ENCODE measurements at regions not wholly inside any gene's neighbourhood (a gene's known extent, or its start where the extent isn't known, plus 50 kb on each side); places are given as distances from the start of the nearest gene placed in this dataset.
"Not testable (repeated sequence)": the region's sequence is repeated elsewhere in the genome, so short reads cannot be mapped to it uniquely, and the experiment has no call there.

DNA sequence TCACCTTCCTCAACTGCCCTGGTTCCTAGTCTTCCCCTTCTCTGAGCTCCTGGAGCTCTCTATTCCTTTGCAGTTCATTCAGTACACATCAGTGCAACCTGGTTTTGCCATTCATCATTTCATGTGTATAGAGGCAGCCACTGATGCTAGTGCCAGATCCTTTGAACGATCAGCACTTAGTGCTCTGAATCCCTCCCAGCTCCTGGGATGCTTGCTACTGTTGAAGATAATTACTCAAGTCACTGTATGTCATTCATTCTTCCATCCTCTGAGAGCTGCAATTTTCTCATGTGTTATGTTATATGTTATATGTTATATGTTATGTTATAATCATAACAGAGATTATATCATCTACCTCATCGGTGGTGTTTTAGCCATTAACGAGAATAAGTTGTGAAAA, 98.5 kb upstream of the UXS1 start:
- no peak for DNase-seq (ENCODE audit: low read depth)

DNA sequence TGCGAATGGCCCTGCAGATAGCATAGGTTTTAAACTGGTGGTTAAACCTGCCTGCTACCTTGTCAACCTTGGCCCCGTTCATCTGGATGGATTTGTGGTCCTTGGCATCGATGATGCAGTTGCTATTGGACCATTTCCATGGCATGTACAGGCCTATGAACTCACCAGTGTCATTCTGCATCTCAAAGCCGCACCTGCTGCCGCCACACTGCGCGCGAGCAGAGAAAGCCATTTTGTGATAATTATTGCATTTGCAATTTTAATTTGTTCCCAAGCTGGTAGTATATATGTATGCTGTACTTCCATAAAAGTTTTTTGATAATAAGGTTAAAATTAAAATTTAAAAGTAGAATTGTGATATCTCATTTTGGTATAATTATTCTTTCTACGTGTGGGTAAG, 94.8 kb upstream of the UXS1 start:
- DNase-seq (ENCODE audit: low read depth), result no peak

DNA sequence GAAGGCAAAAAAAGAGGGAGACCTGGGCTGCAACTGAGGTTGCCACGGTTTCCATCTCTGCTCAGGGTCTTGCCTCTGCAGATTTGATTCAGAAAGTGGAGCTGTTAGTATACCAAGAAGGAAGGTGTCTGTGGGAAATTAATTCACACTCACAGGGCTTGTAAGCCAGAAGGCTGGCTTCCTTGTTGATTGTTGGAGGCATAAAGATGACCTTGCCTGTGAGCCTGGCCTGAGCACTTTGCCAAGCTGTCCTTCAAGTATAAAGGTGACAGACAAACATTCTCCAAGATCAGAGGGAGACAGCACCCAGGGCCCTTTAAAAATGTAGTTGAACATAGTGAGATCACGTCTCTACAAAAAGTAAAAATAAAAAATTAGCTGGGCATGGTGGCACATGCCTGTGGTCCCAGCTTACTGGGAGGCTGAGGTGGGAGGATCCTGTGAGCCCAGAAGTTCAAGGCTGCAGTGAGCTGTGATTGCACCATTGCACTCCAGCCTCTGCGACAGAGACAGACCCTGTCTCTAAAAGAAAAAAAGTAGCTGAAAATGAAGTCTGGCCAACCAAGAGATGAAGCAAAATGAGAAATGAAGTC, 91.2 kb upstream of the UXS1 start:
- DNase-seq (ENCODE audit: low read depth), result no peak

DNA sequence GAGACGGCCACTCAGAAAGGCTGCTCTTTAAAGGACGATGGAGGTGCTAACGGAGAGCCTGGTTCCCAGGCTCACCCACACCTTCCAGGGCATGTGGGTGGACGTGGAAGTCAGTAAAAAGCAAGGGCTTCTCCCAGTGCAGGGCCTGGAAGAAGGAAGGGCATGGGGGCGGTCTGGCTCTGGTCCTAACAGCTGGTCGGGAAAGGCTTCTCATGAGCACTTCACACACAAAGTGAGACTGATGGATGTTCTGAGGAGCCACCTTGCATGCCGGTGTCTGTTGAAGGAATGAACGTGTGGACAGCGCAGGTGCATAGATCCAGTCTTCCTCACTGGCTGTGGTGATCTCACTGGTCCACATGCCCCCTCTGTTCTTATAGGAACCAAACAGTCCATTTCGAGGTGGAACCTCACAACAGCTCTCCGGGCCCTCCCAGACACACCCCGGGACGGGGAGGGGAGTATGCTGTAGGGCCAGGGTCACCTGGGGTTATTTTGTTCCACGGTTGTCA, 90.6 kb upstream of the UXS1 start:
- no peak for DNase-seq (ENCODE audit: low read depth)

DNA sequence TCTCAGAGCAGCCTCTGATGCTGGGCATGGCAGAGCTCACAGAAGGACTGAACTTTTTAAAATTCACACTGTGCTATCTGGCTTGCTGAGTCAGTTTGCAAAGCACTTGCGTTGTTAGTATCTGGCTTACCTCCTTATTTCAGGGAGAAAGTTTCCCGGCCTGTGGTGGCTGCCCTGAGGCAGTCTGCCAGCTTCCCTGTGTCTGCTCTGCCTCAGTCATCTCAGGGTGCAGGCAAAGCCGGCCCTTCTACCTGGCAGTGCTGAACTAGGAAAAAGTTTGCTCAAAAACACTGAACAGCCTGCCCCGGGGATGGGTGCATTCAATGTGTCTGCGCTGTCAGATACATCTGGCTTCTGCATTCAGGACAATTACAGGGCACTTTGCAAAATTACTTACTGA, 90.2 kb upstream of the UXS1 start:
- no peak for DNase-seq (ENCODE audit: low read depth)

DNA sequence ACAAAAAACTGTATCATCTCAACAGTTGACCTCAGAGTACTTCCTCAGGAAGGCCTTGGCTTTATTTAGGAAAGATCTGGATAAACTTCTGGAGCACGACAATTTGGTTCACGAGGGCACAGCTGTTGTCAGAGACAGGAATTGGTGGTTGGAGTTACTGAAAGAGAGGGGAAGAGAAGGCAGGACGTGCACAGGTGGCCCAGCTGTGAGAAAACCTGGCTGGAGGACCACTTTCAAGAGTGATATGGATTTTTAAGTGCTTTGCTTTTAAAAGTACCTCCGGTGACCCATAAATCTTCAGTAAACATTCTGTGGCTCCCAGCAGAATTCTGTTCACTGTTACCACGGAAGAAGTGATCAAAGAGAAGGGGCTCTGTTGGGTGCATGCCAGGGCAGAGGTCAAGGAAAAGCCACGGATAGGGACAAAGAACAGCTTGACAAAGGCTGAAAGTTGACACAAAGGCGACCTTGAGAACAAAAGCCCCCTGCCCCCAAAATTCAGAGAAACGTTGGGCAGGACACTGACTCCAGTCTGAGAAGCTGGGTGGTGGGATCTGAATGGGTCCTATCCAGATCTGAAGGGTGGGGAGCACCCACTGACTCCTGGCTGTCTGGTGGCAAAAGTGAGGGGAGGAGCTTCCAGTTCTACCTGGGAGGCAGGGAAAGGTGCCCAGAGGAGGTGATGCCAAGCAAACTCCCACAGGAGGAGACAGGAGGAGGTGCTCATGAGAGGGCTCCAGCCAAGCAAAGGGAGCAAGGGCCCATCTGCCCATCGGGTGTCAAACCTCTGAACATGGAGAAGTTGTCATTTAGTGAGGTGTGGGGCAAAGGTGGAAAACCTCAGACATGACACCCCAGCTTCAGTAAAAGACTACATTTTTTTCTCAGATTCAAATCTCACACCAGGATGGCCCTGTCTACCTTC, 89.4 kb upstream of the UXS1 start:
- not testable (repeated sequence) for DNase-seq (ENCODE audit: low read depth)

DNA sequence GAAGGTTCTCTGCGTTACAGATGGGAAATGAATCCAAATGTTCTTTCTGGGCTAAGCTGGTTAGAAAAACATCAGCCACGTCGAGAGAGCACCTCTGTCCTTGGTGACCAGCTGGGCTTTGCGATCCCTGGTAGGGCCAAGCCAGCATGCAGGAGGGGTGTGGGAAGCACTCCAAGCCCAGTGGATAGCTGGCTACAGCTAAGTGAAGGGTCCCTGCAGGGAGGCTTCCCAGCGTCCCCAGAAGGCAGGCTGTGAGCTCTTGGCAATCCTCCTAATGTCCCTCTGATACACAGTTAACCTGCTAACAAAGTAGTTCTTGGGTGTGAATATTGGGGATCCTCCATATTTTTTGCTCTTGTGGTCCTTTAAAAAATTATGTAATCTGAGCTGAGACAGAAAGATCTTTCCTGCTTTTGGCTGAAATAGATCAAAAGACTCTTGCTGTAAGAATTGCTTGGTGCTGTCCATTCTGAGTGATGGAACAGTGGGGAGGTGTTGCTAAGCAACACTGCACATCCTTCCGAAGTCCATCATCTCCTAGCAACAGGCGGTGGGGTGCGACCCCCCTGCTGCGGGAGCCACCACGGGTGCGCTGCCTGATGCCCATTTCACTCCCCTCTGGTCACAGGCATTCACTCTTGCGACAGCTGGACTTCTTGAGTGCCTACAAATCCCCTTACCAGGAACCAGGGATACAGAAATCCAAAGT, 88.5 kb upstream of the UXS1 start:
- no peak for DNase-seq (ENCODE audit: low read depth)

DNA sequence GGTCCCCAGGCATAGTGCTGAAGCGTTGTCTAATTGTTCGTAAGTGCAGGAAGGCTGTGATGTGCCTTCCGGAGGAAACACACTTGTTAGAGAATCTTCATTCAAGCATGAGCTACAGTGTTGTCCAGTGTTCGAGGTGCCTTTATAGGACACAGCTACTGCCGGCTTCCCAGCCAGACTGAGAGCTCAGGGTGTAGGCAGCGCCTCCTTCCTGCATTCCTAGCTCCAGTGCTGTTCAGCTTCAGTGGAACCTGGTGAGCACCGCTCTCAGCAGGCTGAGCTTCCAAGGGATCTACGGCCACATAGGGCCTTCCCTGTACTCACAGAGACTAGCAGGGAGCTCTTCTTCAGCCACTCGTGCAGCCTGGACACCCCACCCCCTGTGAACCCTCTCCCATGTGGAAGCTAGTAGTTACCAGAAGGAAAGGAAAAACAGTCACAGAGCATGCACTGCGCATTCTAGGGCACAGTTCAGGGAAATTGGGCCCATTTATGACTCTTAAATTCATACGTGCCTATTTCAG, 87.9 kb upstream of the UXS1 start:
- not testable (repeated sequence) for DNase-seq (ENCODE audit: low read depth)

DNA sequence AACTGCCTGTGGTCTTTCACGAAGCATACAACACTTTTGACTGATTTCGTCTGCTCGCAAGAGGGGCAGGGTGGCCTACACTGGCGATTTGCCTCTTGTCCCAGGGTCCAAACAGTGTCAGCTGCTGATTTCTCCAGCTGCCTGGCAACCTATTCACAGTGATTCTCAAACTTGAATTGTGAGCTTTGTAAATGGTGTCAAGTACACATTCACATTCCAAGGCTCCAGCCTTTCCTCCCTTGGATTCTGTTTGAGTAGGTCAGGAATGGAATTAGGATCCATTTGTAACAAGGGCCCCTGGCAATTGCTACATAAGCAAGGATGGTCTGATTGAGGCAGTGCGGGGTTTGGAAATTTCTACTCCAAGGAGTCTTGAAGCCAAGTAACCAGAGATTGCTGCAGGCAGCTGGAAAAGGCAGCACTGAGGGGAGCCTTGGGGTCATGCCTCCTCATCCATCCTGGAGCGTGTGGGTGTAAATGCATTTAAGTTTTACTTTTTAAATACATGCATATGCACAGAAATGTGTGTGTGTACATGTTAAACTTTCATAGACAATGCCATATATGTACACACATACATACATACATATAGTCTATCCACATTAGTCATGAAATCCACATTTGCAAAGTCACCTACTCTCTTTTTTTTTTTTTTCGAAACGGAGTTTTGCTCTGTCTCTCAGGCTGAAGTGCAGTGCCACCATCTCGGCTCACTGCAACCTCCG, 86.8 kb upstream of the UXS1 start:
- DNase-seq (ENCODE audit: low read depth), result no peak

DNA sequence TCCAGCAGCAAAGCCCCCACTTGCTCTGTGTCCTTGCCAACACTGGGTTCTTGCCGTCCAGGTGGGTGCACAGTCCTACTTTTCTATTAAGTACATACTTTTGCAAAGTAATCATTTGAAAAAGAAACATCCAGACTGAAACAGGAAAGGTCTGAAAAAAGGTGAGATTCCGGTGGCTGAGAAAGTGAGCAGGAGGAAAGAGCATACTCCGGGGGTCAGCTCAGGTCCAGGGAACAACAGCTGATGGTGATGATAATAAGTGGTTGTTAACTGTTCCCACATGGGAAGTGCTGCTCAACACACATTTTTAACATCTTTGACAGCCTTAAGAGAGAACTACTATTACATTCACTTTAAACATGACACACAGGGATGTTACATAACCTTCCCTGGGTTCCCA, 86.1 kb upstream of the UXS1 start:
- DNase-seq (ENCODE audit: low read depth), result no peak

DNA sequence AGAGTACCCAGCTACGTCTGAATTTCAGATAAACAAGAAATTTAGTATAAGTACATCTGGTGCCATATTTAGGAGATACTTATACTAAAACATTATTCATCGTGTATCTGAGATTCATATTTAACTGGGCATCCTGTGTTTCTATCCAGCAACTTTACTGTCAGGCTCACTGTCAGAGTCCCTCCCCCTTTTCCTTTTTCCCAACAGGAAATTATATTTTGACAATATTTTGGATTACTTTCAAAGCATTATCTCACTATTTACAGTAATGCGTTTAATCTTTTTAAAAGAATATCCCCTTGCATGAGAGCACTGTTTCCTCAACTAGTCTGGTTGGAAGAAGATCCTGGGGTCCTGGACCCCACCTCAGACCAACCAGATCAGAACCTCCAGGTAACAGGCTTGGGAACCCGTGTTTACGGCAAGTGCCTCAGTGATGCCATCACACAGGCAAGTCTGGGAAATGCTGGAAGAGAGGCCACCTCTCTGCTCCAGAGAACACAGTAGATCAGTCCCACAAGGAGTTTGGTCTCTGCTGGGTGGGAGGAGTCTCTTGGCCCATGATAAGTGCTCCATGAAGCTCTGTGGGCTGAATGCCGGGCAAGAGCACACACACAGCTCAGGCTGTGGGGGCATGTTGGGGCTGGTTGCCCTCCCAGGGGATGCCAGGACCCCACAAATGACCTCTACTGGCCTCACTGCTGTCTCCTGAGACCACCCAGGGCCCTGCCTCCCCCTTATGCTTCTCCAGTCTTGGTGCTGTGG, 84.2 kb upstream of the UXS1 start:
- DNase-seq (ENCODE audit: low read depth), result no peak

DNA sequence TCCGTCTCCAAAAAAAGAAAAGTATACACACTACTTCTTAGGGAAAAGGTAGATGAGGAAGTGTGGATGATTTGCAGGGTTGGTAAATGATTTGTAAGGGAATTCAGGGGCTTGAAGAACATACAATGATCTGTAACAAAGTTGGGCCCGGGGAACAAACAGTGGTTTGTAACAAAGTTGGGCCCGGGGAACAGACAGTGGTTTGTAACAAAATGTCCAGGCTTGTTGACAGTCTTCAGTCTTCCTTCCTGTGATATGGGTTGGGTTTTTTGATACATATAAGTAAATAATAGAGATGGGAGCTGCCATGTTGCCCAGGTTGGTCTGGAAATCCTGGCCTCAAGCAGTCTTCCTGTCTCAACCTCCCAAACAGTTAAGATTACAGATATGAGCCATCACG, 83.3 kb upstream of the UXS1 start:
- DNase-seq (ENCODE audit: low read depth), result no peak

DNA sequence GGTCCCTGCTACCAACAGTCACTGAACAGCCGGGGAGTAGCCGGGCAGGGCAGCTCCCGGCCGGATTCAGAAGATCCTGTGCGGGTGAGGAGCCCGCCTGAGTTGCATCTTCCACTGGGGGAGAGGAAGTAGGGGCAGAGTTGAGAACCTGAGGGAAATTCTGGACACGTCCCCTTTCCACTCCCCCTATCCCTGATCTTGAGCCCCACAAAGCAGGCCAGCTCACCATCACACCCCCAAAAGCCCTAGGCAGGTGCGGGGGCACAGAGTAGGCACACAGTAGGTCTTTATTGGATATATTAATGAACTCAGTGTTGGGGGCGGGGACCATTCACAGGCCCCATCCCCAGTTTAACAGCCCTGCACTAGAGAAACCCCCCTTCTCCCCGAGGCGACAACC, 81.9 kb upstream of the UXS1 start:
- DNase-seq (ENCODE audit: low read depth), result no peak

DNA sequence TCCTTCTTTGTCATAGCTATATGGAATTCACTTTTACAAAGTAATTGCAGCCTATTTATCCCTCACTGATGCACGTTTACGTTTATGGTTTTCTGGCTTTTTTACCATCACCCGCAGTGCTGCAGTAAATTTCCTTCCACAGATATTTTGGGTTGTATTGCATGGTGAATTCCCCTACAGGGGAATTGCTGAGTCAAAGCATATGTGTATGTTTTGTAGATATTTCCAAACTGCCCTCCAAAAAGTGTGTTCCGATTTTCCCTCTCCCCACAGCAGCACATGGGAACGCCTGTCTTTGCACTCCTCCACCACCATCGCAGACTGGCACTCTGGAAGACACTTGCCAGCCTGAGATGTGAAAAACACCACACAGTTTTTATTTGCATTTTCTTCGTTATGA, 80.6 kb upstream of the UXS1 start:
- no peak for DNase-seq (ENCODE audit: low read depth)

DNA sequence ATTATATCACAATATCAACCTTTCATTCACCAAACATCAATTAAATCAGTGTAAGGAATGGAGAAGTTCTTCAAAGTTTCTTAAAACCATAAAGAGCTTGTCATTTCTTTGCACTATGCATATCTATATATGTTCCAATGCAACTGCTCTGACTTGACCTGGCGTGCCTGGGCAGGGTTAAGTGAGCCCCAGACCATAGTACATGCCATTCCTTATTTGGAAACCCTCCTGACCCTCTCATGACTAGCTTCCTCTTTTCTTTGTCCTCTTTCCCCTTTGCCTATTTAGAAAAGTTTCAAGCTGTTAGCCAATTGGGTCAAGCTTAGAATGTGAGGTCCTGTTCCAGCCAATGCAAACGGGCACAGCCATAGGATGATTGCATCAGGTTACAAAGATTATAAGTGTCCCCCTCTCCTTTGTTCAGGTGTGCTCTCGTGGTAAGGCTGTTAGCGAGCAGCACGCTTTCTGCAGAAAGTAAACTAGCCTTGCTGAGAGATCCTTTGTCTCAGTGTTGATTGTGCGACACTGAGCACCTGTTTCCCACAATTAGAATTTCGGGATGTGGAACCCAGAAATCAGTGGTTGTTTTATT, 78.2 kb upstream of the UXS1 start:
- no peak for DNase-seq (ENCODE audit: low read depth)

DNA sequence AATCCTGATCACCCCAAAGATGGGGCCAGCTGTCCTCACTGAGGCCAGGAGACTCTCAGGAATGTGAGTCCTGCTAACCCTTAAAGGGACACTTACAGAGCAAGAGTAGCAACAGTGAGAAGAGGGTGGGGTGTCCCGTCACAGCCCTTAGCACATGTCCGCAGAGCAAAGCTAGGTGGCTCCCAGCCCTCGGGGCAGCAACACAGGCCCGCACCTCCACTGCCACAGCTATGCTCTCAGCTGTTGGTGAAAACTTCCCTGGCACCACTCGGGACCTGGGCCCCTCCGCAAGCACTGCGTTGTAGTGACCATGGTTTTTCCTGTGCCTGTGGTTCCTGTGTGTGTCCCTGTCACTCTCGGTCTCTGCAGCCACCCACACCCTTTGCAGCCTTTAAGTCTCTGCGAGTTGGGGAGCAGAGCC, 76.4 kb upstream of the UXS1 start:
- no peak for DNase-seq (ENCODE audit: low read depth)

DNA sequence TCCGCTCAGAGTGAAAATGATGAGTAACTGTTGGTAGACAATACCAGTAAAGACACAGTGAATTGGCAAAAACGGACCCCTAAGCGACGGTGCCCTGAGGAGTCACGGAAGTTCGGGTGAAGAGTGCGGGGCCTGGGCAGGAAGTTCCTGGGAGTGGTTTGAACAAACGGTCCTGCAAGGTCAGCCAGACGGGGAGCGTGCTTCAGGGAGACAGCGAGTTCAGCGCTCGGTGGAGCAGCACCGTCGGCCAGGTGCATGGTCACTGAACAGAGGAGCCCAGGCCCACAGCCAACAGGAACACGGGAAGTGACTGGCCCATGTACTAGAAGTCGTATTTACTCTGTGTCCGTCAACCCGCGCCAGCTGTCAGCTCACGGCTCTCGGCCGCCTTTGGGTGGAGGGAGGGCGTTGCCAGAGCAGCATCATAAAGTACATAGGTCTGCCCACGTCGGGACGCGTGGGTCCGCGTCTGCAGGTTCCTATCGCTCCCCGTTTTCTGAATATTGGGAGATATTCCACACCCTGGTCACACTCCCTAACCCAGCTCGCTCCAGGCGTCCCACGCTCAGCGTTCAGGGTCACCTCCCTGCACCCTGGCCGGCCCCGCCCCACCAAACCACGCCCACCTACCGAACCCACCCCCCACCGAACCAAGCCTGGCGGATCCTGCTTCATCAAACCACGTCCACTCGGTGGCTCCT, 75.6 kb upstream of the UXS1 start:
- no peak for DNase-seq (ENCODE audit: low read depth)

DNA sequence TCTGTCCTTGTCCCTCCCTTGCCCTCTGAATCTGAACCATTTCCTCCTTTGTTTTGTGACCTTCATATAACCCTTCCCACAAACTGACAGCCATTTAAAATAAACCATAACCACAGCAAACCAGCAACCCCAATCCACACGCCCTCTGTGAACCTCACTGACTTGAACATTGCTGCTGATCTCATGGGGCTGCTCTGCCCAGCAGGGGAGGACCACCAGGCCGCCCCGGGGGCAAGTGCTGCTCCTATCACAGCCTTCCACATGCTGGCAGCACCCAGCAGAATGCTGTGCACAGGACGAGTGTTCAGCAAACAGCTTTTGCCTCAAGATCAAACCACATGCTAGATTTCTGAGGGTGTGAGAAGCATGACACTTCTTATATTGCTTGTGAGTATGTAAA, 73.9 kb upstream of the UXS1 start:
- no peak for DNase-seq (ENCODE audit: low read depth)

DNA sequence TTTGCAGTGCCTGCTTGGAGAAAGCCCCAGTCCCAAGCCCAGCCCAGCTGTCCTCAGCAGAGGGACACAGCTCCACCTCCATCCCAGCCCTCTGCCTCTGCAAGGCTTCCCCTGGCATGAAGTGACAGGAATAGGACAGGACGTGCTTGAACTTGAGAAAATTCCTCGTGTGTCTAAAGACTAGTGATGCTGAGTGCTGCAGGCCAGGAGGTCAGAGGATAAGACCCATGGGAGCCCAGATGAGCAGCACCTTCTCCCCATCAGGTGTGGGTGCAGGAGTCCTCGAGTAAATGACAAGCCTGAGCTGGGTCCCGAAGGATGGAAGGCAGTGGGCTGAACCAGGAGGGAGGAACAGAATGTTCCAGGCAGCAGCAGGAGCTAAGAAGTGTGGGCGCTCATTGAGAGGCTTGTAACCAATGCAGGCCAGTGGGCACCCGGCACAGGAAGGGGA, 67.8 kb upstream of the UXS1 start:
- no peak for DNase-seq (ENCODE audit: low read depth)

DNA sequence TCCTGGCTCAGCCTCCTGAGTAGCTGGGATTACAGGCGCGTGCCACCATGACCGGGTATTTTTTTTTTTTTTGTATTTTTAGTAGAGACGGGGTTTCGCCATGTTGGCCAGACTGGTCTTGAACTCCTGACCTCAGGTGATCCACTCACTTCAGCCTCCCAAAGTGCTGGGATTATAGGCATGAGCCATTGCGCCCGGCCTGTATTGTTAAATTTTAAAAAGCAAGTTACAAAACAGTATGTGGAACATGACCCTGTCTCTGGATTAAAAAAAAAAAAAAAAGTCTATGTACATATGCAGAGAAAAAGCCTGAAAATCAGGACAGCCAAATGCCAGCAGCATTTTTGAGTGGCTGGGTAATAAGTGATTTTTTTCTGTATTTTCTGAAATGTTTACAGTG, 64.8 kb upstream of the UXS1 start:
- not testable (repeated sequence) for DNase-seq (ENCODE audit: low read depth)
